ENCODE measurements at regions not wholly inside any gene's neighbourhood (a gene's known extent, or its start where the extent isn't known, plus 50 kb on each side); places are given as distances from the start of the nearest gene placed in this dataset.

DNA sequence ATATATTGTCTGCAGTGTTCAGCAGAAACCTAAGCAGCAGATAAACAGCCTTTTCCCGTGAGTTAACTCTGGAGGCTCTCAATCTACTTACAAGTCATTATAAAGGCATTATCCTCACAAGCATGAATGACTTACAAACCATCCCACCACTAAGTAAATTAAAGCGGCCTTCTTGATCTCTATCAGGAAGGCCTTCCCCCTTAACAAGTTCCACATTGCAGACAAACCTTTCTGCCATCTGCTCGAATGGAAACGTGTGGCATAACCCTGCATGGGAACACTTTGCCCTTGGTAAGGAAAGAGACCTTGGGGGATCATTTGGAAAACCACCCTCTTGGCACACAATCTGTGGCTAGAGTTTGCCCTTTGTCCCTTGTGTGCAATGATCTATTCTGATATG lies 199.5 kb downstream of the OSR1 start:
- Histone ChIP-seq H3K9me3 (ENCODE audit: low read length) (no peaks in the 10 kb centered on the region), H3K4me3 (ENCODE audit: low read length) (no peak overlapping the region), H3K27ac (ENCODE audit: low read length) (no peak overlapping the region), H3K9ac (ENCODE audit: low read length) (no peak overlapping the region), H3K4me2 (ENCODE audit: low read depth, low read length, poor library complexity, severe bottlenecking) (no peak overlapping the region), H4K20me1 (ENCODE audit: insufficient read depth, low read depth, low read length) (no peaks in the 10 kb centered on the region), H3K9me2 (replicated peaks; ENCODE audit: insufficient read depth, low read length) (no peaks in the 10 kb centered on the region), H3K27me3 (ENCODE audit: low read length) (no peaks in the 10 kb centered on the region), H3K4me1 (ENCODE audit: low read length) (no peaks in the 10 kb centered on the region), H2AFZ (ENCODE audit: low read length) (no peak overlapping the region), H3K79me2 (ENCODE audit: low read length) (no peaks in the 10 kb centered on the region), H3K36me3 (ENCODE audit: insufficient read depth, low read length) (no peaks in the 10 kb centered on the region)
- DNase-seq = no peak

- Histone ChIP-seq H3K9ac (ENCODE audit: low read length) (no peak overlapping the region), H3K27me3 (ENCODE audit: low read length) (no peaks in the 10 kb centered on the region), H3K4me3 (ENCODE audit: low read length) (no peak overlapping the region), H3K9me2 (replicated peaks; ENCODE audit: insufficient read depth, low read length) (no peaks in the 10 kb centered on the region), H3K4me2 (ENCODE audit: low read depth, low read length, poor library complexity, severe bottlenecking) (no peak overlapping the region), H2AFZ (ENCODE audit: low read length) (no peak overlapping the region), H3K4me1 (ENCODE audit: low read length) (no peaks in the 10 kb centered on the region), H3K36me3 (ENCODE audit: insufficient read depth, low read length) (no peaks in the 10 kb centered on the region), H4K20me1 (ENCODE audit: insufficient read depth, low read depth, low read length) (no peaks in the 10 kb centered on the region), H3K27ac (ENCODE audit: low read length) (no peak overlapping the region), H3K79me2 (ENCODE audit: low read length) (no peaks in the 10 kb centered on the region), H3K9me3 (ENCODE audit: low read length) (no peaks in the 10 kb centered on the region)
- DNase-seq = no peak
Observed at GRCh38 chr2:19158211-19158610, 200.2 kb downstream of the OSR1 start.

- no peak overlapping the region for H3K4me3 ChIP-seq (ENCODE audit: low read length)
- no peak overlapping the region for H2AFZ ChIP-seq (ENCODE audit: low read length)
- no peaks in the 10 kb centered on the region for H3K4me1 ChIP-seq (ENCODE audit: low read length)
- H3K4me2 ChIP-seq (ENCODE audit: low read depth, low read length, poor library complexity, severe bottlenecking) = no peak overlapping the region
- no peak overlapping the region for H3K9ac ChIP-seq (ENCODE audit: low read length)
- no peak for DNase-seq
- no peaks in the 10 kb centered on the region for H4K20me1 ChIP-seq (ENCODE audit: insufficient read depth, low read depth, low read length)
- H3K79me2 ChIP-seq (ENCODE audit: low read length) = no peaks in the 10 kb centered on the region
- H3K27ac ChIP-seq (ENCODE audit: low read length) = no peak overlapping the region
- H3K9me2 ChIP-seq (replicated peaks; ENCODE audit: insufficient read depth, low read length) = no peaks in the 10 kb centered on the region
- no peaks in the 10 kb centered on the region for H3K9me3 ChIP-seq (ENCODE audit: low read length)
- H3K27me3 ChIP-seq (ENCODE audit: low read length) = no peaks in the 10 kb centered on the region
- no peaks in the 10 kb centered on the region for H3K36me3 ChIP-seq (ENCODE audit: insufficient read depth, low read length)
Observed at GRCh38 chr2:19156646-19157045, 201.8 kb downstream of the OSR1 start.

DNA sequence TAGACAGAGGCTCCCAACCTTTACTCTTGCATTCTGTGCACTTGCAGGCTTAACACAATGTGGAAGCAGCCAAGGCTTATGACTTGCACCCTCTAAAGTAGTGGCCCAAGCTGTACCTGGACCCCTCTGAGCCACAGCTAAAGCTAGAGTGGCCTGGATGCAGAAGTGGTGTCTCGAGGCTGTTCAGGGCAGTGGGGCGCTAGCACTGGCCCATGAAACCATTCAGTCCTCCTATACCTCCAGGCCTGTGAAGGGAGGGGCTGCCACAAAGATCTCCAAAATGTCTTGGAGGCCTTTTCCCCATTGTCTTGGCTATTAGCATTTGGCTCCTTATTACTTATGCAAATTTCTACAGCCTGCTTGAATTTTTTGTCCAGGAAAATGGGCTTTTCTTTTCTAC lies 207.7 kb downstream of the OSR1 start:
- Histone ChIP-seq H3K9ac (ENCODE audit: low read length) (no peak overlapping the region), H3K27me3 (ENCODE audit: low read length) (no peaks in the 10 kb centered on the region), H2AFZ (ENCODE audit: low read length) (no peak overlapping the region), H4K20me1 (ENCODE audit: insufficient read depth, low read depth, low read length) (no peaks in the 10 kb centered on the region), H3K4me3 (ENCODE audit: low read length) (no peak overlapping the region), H3K9me3 (ENCODE audit: low read length) (no peaks in the 10 kb centered on the region), H3K9me2 (replicated peaks; ENCODE audit: insufficient read depth, low read length) (no peaks in the 10 kb centered on the region), H3K36me3 (ENCODE audit: insufficient read depth, low read length) (no peaks in the 10 kb centered on the region), H3K79me2 (ENCODE audit: low read length) (no peaks in the 10 kb centered on the region), H3K27ac (ENCODE audit: low read length) (no peak overlapping the region), H3K4me1 (ENCODE audit: low read length) (no peaks in the 10 kb centered on the region), H3K4me2 (ENCODE audit: low read depth, low read length, poor library complexity, severe bottlenecking) (no peak overlapping the region)
- no peak for DNase-seq

- Histone ChIP-seq H3K4me1 (ENCODE audit: low read length) (no peaks in the 10 kb centered on the region), H3K27me3 (ENCODE audit: low read length) (no peaks in the 10 kb centered on the region), H4K20me1 (ENCODE audit: insufficient read depth, low read depth, low read length) (no peaks in the 10 kb centered on the region), H3K36me3 (ENCODE audit: insufficient read depth, low read length) (no peaks in the 10 kb centered on the region), H3K27ac (ENCODE audit: low read length) (no peak overlapping the region), H2AFZ (ENCODE audit: low read length) (no peak overlapping the region), H3K4me3 (ENCODE audit: low read length) (no peak overlapping the region), H3K79me2 (ENCODE audit: low read length) (no peaks in the 10 kb centered on the region), H3K9me3 (ENCODE audit: low read length) (no peaks in the 10 kb centered on the region), H3K9ac (ENCODE audit: low read length) (no peak overlapping the region), H3K9me2 (replicated peaks; ENCODE audit: insufficient read depth, low read length) (no peaks in the 10 kb centered on the region), H3K4me2 (ENCODE audit: low read depth, low read length, poor library complexity, severe bottlenecking) (no peak overlapping the region)
- DNase-seq = no peak
Observed at GRCh38 chr2:19146867-19147266, 211.6 kb downstream of the OSR1 start.

DNA sequence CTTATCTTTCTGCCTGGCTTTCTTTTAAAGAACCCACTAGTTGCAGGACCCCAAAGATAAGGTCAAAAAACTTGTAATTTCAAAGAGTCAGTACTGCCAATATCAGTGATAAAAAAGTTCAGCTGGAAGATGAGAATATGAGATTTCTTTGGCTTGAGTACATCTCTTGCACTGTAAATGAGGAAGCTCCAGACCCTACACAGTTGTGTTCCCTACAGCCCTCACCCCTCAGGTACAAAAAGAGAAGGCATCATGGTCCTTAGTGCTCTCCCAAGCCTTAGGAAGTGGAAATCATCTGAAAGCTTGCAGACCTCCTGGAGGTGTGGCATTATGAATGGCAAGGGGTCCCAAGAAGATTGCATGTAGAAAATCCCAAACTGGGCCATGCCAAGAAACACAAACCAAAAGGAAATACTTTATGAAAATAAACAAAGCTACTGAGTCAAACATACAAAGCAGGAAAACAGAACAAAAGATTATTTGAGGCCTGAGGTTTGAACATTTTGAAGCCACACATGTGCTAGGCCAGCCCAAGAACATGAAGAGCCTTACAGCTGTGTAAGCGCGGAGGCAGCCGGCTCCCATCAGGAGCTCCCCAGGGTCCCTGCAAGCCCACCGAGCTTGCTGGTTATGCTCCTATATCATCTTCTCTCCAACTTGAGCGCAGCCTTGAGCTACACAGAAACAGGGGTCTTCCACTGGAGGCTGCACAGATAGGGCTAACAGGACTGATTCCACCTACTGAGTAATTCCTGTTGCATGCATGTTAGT lies 217.0 kb downstream of the OSR1 start:
- Histone ChIP-seq H3K79me2 (ENCODE audit: low read length) (no peaks in the 10 kb centered on the region), H3K4me2 (ENCODE audit: low read depth, low read length, poor library complexity, severe bottlenecking) (no peak overlapping the region), H3K9me2 (replicated peaks; ENCODE audit: insufficient read depth, low read length) (no peaks in the 10 kb centered on the region)

DNA sequence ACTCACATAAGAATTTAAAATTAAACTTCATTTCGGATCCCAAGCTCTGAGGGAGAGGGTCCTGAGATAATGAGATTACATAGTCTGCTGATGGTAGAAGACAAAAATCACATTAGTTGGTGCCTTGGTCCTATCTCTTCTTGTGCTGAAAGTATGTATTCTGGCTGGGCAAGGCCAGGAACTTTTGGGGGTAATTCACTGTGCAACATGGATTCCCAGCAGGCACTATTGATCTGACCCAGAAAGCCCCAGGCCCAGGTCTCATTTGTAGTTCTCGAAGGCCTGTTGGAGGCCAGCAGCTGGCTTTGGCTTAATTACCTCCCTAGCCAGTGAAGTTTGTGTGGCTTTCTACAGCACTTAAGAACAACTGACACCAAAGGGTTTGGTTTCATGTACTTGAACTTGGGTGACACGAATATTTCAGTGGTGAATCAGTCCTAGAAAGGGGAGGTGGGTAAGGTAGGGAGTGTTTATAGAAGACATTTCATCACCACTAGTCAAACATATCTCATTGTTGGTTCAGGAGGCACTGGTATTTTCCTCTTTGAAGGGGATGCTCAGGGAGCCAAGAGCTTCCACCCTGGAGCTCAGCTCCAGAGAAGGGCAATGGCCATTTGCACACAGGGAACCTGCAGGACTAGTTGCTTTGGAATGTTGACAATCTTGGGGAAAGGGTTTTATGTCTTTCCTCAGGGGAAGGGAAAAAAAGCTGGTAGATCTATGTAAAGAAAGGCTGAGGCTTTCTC lies 217.8 kb downstream of the OSR1 start:
- DNase-seq = no peak
- Histone ChIP-seq H3K4me3 (ENCODE audit: low read length) (no peak overlapping the region), H3K79me2 (ENCODE audit: low read length) (no peaks in the 10 kb centered on the region), H2AFZ (ENCODE audit: low read length) (no peak overlapping the region), H3K9me2 (replicated peaks; ENCODE audit: insufficient read depth, low read length) (no peaks in the 10 kb centered on the region), H3K9me3 (ENCODE audit: low read length) (no peaks in the 10 kb centered on the region), H3K27me3 (ENCODE audit: low read length) (no peaks in the 10 kb centered on the region), H3K4me2 (ENCODE audit: low read depth, low read length, poor library complexity, severe bottlenecking) (no peak overlapping the region), H3K4me1 (ENCODE audit: low read length) (no peaks in the 10 kb centered on the region), H3K9ac (ENCODE audit: low read length) (no peak overlapping the region), H3K27ac (ENCODE audit: low read length) (no peak overlapping the region), H3K36me3 (ENCODE audit: insufficient read depth, low read length) (no peaks in the 10 kb centered on the region), H4K20me1 (ENCODE audit: insufficient read depth, low read depth, low read length) (no peaks in the 10 kb centered on the region)

More for the DNA sequence above, 217.0 kb downstream of the OSR1 start:
- H3K9ac ChIP-seq (ENCODE audit: low read length) = no peak overlapping the region
- DNase-seq = no peak
- H3K4me1 ChIP-seq (ENCODE audit: low read length) = no peaks in the 10 kb centered on the region
- no peaks in the 10 kb centered on the region for H3K36me3 ChIP-seq (ENCODE audit: insufficient read depth, low read length)
- no peaks in the 10 kb centered on the region for H3K9me3 ChIP-seq (ENCODE audit: low read length)
- H2AFZ ChIP-seq (ENCODE audit: low read length) = no peak overlapping the region
- no peaks in the 10 kb centered on the region for H3K27me3 ChIP-seq (ENCODE audit: low read length)
- H4K20me1 ChIP-seq (ENCODE audit: insufficient read depth, low read depth, low read length) = no peaks in the 10 kb centered on the region
- no peak overlapping the region for H3K4me3 ChIP-seq (ENCODE audit: low read length)
- H3K27ac ChIP-seq (ENCODE audit: low read length) = no peak overlapping the region

DNA sequence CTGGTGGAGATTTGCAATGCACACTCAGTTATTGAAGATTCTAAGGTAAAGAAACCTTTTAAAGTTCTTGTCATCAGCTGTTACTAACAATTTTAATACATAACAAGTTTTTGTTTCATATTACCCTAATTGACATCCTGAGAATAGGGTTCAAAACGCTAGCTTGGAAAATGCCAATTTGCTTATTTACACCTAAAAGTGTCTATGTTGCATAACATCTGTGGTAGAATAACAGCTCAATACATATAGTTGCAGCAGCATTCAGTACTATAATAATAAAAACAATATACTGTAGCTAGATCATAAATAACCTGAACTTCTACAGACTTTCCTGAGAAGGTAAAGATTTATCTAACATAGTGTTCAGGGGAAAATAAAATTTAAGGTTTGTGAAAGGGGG lies 219.0 kb downstream of the OSR1 start:
- Histone ChIP-seq H3K4me1 (ENCODE audit: low read length) (no peaks in the 10 kb centered on the region), H4K20me1 (ENCODE audit: insufficient read depth, low read depth, low read length) (no peaks in the 10 kb centered on the region), H2AFZ (ENCODE audit: low read length) (no peak overlapping the region), H3K9me2 (replicated peaks; ENCODE audit: insufficient read depth, low read length) (no peaks in the 10 kb centered on the region), H3K27ac (ENCODE audit: low read length) (no peak overlapping the region), H3K27me3 (ENCODE audit: low read length) (no peaks in the 10 kb centered on the region), H3K4me2 (ENCODE audit: low read depth, low read length, poor library complexity, severe bottlenecking) (no peak overlapping the region), H3K9ac (ENCODE audit: low read length) (no peak overlapping the region), H3K79me2 (ENCODE audit: low read length) (no peaks in the 10 kb centered on the region), H3K9me3 (ENCODE audit: low read length) (no peaks in the 10 kb centered on the region), H3K36me3 (ENCODE audit: insufficient read depth, low read length) (no peaks in the 10 kb centered on the region), H3K4me3 (ENCODE audit: low read length) (no peak overlapping the region)
- DNase-seq = no peak

Measured in Karpas-422 (cell line).